ENCODE measurements at regions not wholly inside any gene's neighbourhood (a gene's known extent, or its start where the extent isn't known, plus 50 kb on each side); places are given as distances from the start of the nearest gene placed in this dataset.

DNA sequence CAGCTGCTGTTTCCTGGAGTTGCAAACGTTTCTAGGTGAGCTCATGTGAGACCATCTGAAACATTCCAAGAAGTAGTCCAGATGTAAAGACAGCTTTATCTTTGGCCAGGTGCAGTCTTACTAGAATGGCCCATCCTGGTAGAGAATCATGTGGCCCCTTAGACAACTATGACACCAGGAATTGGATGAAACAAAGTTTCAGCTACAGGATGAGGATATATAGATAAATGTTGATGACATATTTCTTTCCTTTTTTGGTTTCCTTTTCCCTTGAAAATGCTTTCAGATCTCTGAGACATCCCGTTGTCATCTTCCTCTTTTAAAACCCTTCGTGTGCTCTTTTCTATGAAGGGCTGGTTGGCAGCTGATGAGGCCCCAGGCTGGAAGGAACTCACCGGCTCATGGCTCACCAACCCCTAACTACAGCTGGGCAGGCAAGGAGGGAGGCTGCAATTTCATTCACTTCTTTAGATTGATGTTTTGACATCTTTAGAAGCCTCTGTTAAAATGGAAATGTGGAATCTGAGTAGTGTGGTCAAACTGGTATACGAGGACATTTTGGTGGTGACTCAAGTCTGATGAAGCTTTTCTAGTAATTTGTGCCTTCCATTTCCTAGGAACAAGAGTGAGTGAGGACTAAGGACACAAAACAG lies 167.9 kb upstream of the TNFAIP3 start:
- no peak for TF ChIP-seq CTCF (IDR thresholded peaks at IDR 0.05; ENCODE audit: insufficient read depth, low read length)
- TF ChIP-seq GABPA (IDR thresholded peaks at IDR 0.05; ENCODE audit: low read depth): no peak
- no peak for TF ChIP-seq POLR2AphosphoS5 (IDR thresholded peaks at IDR 0.05; ENCODE audit: low read depth)
- TF ChIP-seq SPI1 (IDR thresholded peaks at IDR 0.05; ENCODE audit: borderline replicate concordance, low read depth): peak; percentile 63; the same call in 1 of the 2 replicates
- TF ChIP-seq, protein P1, sequence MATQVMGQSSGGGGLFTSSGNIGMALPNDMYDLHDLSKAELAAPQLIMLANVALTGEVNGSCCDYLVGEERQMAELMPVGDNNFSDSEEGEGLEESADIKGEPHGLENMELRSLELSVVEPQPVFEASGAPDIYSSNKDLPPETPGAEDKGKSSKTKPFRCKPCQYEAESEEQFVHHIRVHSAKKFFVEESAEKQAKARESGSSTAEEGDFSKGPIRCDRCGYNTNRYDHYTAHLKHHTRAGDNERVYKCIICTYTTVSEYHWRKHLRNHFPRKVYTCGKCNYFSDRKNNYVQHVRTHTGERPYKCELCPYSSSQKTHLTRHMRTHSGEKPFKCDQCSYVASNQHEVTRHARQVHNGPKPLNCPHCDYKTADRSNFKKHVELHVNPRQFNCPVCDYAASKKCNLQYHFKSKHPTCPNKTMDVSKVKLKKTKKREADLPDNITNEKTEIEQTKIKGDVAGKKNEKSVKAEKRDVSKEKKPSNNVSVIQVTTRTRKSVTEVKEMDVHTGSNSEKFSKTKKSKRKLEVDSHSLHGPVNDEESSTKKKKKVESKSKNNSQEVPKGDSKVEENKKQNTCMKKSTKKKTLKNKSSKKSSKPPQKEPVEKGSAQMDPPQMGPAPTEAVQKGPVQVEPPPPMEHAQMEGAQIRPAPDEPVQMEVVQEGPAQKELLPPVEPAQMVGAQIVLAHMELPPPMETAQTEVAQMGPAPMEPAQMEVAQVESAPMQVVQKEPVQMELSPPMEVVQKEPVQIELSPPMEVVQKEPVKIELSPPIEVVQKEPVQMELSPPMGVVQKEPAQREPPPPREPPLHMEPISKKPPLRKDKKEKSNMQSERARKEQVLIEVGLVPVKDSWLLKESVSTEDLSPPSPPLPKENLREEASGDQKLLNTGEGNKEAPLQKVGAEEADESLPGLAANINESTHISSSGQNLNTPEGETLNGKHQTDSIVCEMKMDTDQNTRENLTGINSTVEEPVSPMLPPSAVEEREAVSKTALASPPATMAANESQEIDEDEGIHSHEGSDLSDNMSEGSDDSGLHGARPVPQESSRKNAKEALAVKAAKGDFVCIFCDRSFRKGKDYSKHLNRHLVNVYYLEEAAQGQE (IDR thresholded peaks at IDR 0.05; ENCODE audit: insufficient replicate concordance, low read depth): no peak

Measured in HL-60 (cell line).